Activated CD4-positive, alpha-beta memory T cell treated with anti-CD3 and anti-CD28 coated beads for 36 hours (primary cell): ENCODE measurements at regions not wholly inside any gene's neighbourhood (a gene's known extent, or its start where the extent isn't known, plus 50 kb on each side); places are given as distances from the start of the nearest gene placed in this dataset.

ENCODE experiments used
- CTCF ChIA-PET: fragments of 350-600 bp; sonication (Branson Sonifier 250); formaldehyde crosslinking; loops from one replicate; lab custom pipeline; 2021; ENCODE audit warnings: antibody characterized with exemption, inconsistent platforms; lab: Charles Lee
- POLR2A ChIA-PET: fragments of 350-600 bp; sonication (Branson Sonifier 250); formaldehyde crosslinking; loops from one replicate; lab custom pipeline; 2021; ENCODE audit warnings: antibody characterized with exemption; lab: Charles Lee
- DNase-seq: peaks from one replicate; pipeline ENCODE4 v3.0.0-alpha.2; 2020
- H3K27ac Mint-ChIP-seq: one replicate; pipeline ENCODE4 v1.8.0; 2021; ENCODE audit warnings: mixed read lengths
- H3K27me3 Mint-ChIP-seq: one replicate; pipeline ENCODE4 v1.8.0; 2021; ENCODE audit warnings: mixed read lengths
- H3K36me3 Mint-ChIP-seq: one replicate; pipeline ENCODE4 v1.8.0; 2021; ENCODE audit warnings: mixed read lengths
- H3K4me1 Mint-ChIP-seq: one replicate; pipeline ENCODE4 v1.8.0; 2021; ENCODE audit warnings: low read depth, mixed read lengths
- H3K4me3 Mint-ChIP-seq: one replicate; pipeline ENCODE4 v1.8.0; 2021; ENCODE audit warnings: mild to moderate bottlenecking, mixed read lengths
- H3K9me3 Mint-ChIP-seq: one replicate; pipeline ENCODE4 v1.8.0; 2021; ENCODE audit warnings: mixed read lengths
- intact Hi-C: fragments of 100-400 bp; cut with micrococcal nuclease; formaldehyde crosslinking; loops from one replicate; pipeline ENCODE4 v1.15.1; 2023

DNA sequence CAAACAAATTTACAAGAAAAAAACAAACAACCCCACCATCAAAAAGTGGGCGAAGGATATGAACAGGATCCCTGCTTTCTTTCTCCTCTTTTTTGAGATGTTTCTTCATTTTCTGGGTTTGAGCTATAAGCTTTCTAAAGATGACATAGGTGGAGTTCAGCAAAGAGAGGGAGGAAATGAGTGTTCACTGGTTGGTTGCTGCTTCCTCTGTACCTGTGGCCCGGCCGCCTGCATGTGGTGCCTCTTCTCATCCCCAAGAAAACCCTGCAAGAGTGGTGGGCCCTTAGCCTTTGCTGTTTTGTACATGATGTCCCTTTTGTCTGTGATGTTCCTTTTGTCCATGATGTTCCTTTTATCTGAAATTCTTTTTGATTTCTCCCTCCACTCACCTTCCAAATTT, 178.4 kb upstream of the SERP2 start:
- Mint-ChIP-seq H3K4me1 (peaks cover 44% of the 10 kb centered on the region), H3K9me3 (no peaks in the 10 kb centered on the region), H3K36me3 (no peaks in the 10 kb centered on the region), H3K27me3 (peaks cover 21% of the 10 kb centered on the region), H3K4me3 (no peak overlapping the region), H3K27ac (no peak overlapping the region)
- ChIA-PET CTCF (no interaction called here), POLR2A (no interaction called here)
- intact Hi-C loops = loop anchor here (5.0 kb wide), 1 partner anchor 47 kb away; no protein-coding TSS in a partner anchor
- peak; percentile 21 for DNase-seq

DNA sequence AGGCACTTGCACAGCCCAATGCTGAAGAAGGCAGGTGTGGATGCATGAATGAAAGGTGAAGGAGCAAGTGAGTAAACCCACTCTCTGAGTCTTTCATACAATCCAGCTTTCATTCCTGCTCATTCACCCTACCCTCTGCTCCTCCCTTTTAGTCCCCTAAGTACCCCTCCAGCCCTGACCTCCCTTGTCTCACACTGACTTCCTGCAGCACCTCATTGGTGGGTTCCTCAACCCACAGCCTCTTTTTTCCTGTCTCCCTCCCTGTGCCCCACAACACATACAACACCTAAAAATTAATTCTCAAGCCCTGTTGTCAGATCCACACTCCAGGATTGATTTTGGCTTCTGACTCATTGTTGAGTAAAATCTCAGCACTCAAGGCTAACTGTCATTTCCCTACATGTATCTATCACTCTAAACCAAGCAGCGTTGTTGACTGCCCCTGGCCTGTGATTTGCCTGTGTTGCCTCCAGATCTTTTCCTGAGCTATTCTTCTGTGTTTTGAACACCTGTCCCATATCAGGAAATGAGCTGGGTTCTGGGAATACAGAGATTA, 177.3 kb upstream of the SERP2 start:
- CTCF ChIA-PET = no interaction called here
- H3K27ac Mint-ChIP-seq = no peak overlapping the region
- H3K9me3 Mint-ChIP-seq = no peaks in the 10 kb centered on the region
- no peaks in the 10 kb centered on the region for H3K36me3 Mint-ChIP-seq
- intact Hi-C loops = loop anchor here (1.0 to 5.0 kb wide), 2 partner anchors 46 to 117 kb away; no protein-coding TSS in a partner anchor
- peak; percentile 31 for DNase-seq
- peaks cover 22% of the 10 kb centered on the region for H3K27me3 Mint-ChIP-seq
- H3K4me3 Mint-ChIP-seq = no peak overlapping the region
- POLR2A ChIA-PET = no interaction called here
- H3K4me1 Mint-ChIP-seq = peaks cover 44% of the 10 kb centered on the region

DNA sequence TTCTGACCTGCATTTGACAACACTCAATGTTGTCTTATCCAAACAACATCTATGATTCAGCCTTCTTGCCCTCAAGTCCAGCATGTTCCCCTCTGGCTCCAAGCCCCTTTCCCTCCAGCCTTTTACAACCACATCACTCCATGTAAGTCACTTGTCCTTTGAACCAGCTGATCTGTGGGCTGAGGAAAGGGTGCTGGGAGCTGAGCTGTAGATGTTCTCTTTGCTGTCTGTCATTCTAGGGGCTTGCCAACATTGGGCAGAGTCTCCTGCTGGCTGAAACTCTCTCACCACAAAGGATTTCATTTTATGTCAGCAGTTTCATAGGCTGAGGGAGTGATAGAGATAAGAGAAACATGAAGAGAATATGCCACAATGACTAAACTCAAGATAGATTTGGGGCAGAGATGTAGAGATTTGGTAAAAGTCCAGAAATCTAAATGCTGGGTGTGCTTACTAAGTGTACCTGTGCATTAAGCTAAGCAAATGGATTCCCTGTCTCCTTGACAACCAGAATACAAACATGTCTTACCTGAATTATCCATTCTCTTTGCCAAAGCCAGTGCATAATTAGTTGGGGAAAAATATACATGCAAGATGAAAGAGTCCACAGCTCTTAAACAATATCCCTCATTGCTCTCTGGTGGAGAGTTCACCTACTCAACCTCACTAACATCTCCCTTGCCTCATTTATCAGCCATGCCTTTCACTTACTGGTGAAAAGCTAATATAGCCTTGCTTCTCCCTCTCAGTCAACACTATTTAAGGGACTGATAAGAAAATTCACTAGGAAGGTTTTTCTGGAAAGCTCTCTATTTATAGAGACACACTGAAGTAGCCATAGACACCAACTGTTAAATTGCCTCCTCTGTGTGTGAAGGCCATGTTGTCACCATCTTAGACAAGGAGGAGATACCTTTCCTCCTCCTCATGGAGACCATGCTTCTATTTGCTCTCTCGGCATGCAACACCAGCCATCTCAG, 175.5 kb upstream of the SERP2 start:
- DNase-seq = peak; percentile 60
- H3K4me3 Mint-ChIP-seq = no peak overlapping the region
- ChIA-PET CTCF (interaction anchor here (1.0 kb wide), 1 partner anchor 36 kb away, joined by 3 read pairs; no protein-coding TSS in a partner anchor), POLR2A (interaction anchor here (0.9 to 1.3 kb wide), 2 partner anchors 56 to 61 kb away, joined by 3 read pairs; no protein-coding TSS in a partner anchor)
- H3K4me1 Mint-ChIP-seq = peaks cover 34% of the 10 kb centered on the region
- intact Hi-C loops = loop anchor here (1.0 to 5.0 kb wide), 3 partner anchors 44 to 237 kb away; no protein-coding TSS in a partner anchor
- H3K27me3 Mint-ChIP-seq = peaks cover 16% of the 10 kb centered on the region
- H3K36me3 Mint-ChIP-seq = no peaks in the 10 kb centered on the region
- no peaks in the 10 kb centered on the region for H3K9me3 Mint-ChIP-seq
- no peak overlapping the region for H3K27ac Mint-ChIP-seq

DNA sequence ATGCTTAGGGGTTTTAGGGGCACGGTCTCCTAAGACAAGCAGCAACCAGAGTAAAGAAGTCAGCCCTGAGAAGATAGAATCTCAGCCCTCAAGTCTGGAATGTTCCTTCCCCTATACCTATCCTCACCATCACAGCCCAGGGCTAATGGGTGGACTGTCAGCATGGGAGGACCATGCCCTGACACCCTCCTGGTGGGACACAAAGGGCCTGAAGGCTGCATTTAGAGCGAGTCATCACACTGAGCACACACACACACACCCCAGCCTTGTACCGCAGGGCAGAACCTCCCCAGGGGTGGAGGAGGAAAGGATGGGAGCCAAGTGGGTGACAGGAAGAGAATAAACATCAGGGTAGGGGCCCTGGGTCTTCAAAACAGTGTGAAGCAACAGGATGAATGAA, 174.8 kb upstream of the SERP2 start:
- Mint-ChIP-seq H3K4me1 (peaks cover 34% of the 10 kb centered on the region), H3K4me3 (no peak overlapping the region), H3K27me3 (peaks cover 16% of the 10 kb centered on the region), H3K36me3 (no peaks in the 10 kb centered on the region), H3K9me3 (no peaks in the 10 kb centered on the region), H3K27ac (no peak overlapping the region)
- POLR2A ChIA-PET = no interaction called here
- CTCF ChIA-PET = no interaction called here
- no peak for DNase-seq
- intact Hi-C loops = loop anchor here (1.0 to 5.0 kb wide), 3 partner anchors 43 to 236 kb away; no protein-coding TSS in a partner anchor

DNA sequence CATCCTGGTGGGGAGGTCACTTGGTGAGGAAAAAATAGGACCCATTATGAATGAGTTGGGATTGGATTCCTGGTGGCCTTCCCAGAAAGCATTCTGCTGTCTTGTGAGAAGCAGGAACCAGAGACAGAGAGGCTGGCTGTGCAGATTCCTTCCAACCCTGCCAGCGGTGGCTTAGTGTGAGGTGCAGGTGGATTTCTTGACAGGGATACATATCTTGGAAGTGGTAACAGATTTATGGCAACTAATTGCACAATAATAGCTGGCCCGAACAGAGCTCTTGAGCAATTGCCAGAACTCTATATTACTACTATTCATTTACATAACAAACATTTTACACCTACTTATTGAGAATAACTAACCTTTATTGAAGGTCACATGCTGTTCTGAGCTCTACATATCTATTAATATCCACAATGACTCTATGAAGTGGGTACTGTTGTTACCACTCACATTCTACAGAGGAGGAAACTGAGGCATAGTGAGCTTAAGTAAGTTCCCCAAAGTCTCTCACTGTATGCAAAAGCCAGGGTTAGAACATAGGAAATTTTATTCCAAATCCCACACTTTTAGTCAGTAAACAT, 173.9 kb upstream of the SERP2 start:
- POLR2A ChIA-PET = no interaction called here
- no peaks in the 10 kb centered on the region for H3K9me3 Mint-ChIP-seq
- CTCF ChIA-PET = interaction anchor here (0.8 kb wide), 1 partner anchor 8 kb away, joined by 3 read pairs; no protein-coding TSS in a partner anchor
- H3K27me3 Mint-ChIP-seq = peaks cover 17% of the 10 kb centered on the region
- DNase-seq = no peak
- peaks cover 34% of the 10 kb centered on the region for H3K4me1 Mint-ChIP-seq
- H3K36me3 Mint-ChIP-seq = no peaks in the 10 kb centered on the region
- no peak overlapping the region for H3K27ac Mint-ChIP-seq
- intact Hi-C loops = loop anchor here (5.0 kb wide), 1 partner anchor 43 kb away; no protein-coding TSS in a partner anchor
- no peak overlapping the region for H3K4me3 Mint-ChIP-seq

DNA sequence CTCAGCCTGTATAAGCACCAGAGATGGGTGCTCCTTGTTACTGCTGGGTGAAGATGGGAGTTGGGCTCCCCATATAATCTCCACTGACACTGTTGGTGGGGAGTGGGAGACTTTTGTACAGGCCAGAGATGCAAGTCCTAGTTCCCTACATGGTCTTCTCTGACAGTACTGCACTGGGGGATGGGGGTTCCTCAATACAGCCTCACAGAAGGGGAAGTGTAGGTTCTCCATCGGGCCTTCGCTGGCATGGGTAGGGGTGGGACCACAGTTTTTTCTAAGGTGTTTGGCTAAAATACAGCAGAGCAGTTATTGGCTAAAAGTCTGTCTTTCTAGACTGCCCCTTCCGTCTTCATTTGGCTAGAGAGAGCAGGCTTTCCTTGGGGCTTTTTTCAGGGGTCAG, 167.2 kb upstream of the SERP2 start:
- CTCF ChIA-PET = no interaction called here
- peaks cover 7% of the 10 kb centered on the region for H3K9me3 Mint-ChIP-seq
- POLR2A ChIA-PET = no interaction called here
- H3K27me3 Mint-ChIP-seq = peaks cover 23% of the 10 kb centered on the region
- DNase-seq = no peak
- no peak overlapping the region for H3K4me3 Mint-ChIP-seq
- no peaks in the 10 kb centered on the region for H3K4me1 Mint-ChIP-seq
- no peak overlapping the region for H3K27ac Mint-ChIP-seq
- H3K36me3 Mint-ChIP-seq = peaks cover 3% of the 10 kb centered on the region
- intact Hi-C loops = no loop called here

DNA sequence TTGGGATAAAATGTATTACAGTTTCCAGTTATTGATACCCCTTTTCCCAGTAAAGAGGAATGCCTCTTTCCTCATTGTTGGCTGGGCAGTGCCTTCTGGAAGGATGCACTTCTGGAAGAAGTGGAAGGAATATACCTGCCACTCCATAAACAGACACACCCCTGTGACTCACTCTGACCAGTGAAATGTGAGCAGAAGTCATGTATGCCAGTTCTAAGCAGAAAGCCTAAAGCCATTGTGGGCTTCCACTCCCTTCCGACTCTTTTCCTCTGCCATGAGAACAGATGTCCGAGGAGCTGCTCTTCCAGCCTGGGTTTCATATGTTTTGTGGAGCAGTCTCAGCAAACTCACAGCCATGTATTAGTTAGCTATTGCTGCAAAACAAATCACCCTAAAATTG, 166.1 kb upstream of the SERP2 start:
- H3K4me1 Mint-ChIP-seq = no peaks in the 10 kb centered on the region
- ChIA-PET POLR2A (no interaction called here), CTCF (interaction anchor here (0.6 kb wide), 1 partner anchor 188 kb away, joined by 4 read pairs; no protein-coding TSS in a partner anchor)
- DNase-seq = no peak
- H3K36me3 Mint-ChIP-seq = peaks cover 3% of the 10 kb centered on the region
- H3K27ac Mint-ChIP-seq = no peak overlapping the region
- no peak overlapping the region for H3K4me3 Mint-ChIP-seq
- peaks cover 7% of the 10 kb centered on the region for H3K9me3 Mint-ChIP-seq
- peaks cover 23% of the 10 kb centered on the region for H3K27me3 Mint-ChIP-seq
- intact Hi-C loops = no loop called here

DNA sequence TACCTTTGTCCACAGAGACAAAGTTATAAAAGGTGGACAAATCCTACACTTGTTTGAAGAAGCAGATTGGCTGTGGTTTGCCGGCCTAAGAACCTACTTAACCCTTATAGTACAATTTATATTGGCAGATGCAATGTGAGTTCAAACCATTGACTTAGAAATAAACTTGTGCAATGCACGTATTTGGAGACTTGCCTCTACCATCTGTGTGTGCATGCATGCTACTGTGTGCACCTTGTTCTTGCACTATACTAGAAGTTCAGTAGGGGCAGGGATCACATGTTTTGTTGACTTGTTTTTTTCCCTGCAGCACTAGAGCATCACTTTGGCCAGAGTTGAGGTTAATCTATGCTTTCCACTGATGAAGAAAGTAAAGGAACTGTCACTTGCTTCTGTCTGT, 163.1 kb upstream of the SERP2 start:
- H3K27ac Mint-ChIP-seq = no peak overlapping the region
- CTCF ChIA-PET = no interaction called here
- H3K36me3 Mint-ChIP-seq = peaks cover 3% of the 10 kb centered on the region
- H3K4me1 Mint-ChIP-seq = no peaks in the 10 kb centered on the region
- H3K9me3 Mint-ChIP-seq = peaks cover 7% of the 10 kb centered on the region
- peaks cover 29% of the 10 kb centered on the region for H3K27me3 Mint-ChIP-seq
- no peak overlapping the region for H3K4me3 Mint-ChIP-seq
- intact Hi-C loops = no loop called here
- POLR2A ChIA-PET = no interaction called here
- no peak for DNase-seq

DNA sequence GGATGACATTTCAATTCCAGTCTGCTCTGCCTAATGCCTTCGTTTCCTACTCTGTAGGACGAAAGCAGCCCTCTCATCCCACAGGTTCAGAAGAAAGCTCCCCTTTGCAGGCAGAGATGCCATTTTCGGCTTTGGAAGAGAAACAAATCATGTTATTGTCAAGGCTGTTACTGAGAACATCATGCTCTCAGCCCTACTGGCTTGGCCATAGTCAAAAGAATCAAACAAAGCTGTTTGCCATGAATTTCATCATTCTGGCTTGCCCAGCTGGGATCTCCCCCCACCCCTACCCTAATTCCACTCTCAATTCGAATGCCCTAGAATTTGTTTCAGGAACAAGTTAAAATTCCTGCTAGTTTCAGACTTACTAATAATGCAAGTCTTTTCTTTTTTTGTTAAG, 162.3 kb upstream of the SERP2 start:
- intact Hi-C loops = no loop called here
- Mint-ChIP-seq H3K9me3 (peaks cover 4% of the 10 kb centered on the region), H3K36me3 (no peaks in the 10 kb centered on the region), H3K4me1 (no peaks in the 10 kb centered on the region), H3K27me3 (peaks cover 31% of the 10 kb centered on the region), H3K27ac (no peak overlapping the region), H3K4me3 (no peak overlapping the region)
- POLR2A ChIA-PET = no interaction called here
- CTCF ChIA-PET = no interaction called here
- DNase-seq = no peak

DNA sequence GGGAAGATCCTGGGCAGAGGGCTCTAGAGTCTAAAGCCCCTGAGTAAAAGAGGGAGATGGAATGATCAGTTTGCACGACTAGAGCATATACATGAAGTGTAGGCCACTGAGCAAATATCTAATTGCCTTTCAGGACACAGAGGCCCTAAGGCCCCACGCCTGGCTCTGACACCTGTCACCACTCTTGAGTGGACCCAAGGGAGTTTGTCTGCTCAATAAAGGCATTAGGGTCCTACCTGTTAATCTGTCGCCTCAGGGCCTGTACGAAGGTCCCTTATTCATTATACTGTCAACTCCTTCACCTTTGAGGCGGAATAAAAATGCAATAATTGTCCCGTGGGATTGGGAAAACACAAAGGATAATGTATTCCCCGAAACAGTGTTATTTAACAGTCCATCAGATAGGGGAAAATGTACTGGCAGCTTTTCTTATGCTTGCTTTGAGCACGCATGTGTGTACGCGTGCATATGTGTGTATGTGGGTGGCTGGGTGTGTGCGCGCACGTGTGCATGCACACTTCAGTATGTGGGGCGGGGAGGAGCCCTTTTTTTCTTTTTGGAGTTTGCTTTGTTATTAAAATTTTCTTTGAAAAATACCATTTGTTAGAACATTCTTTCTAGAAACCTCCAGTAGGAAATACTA, 161.8 kb upstream of the SERP2 start:
- H3K4me1 Mint-ChIP-seq = no peaks in the 10 kb centered on the region
- CTCF ChIA-PET = no interaction called here

DNA sequence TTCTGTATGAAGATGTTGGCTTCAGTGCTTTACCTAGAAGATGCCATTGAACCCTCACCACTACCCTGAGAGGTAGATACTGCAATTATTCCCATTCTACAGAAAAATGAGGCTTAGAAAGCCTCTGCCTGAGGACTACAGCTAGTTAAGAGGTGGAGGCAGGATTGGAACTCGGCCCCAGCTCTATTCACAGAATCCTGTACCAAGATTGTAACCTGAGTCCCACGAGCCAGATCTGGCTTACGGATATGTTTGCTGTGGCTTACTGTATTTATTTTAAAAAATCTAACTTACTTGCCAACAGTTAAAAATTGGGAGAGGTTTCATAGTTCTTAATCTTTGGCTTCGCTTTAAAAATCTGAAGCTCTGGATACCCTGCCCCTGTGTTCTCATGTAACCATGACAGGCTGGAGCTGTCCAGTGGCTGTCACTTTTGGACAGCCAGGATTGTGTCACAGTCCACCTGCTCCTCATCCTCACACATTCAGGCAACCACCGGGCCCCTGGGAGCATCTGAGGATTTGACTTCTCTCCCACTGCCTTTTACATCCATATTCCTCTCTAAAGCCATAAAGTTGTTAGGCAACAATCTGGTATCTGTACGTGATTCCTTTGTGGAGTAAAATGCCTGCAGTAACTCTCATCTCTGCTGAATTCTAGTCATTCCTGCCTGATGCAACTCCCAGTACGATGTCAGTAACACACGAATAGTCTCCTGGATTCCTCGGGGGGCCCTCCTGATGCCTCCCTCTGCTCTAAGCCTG, 160.8 kb upstream of the SERP2 start:
- no peaks in the 10 kb centered on the region for H3K4me1 Mint-ChIP-seq

More for the DNA sequence above, 161.8 kb upstream of the SERP2 start:
- no peak for DNase-seq
- H3K27me3 Mint-ChIP-seq = peaks cover 28% of the 10 kb centered on the region
- H3K4me3 Mint-ChIP-seq = no peak overlapping the region
- H3K27ac Mint-ChIP-seq = no peak overlapping the region
- peaks cover 4% of the 10 kb centered on the region for H3K9me3 Mint-ChIP-seq
- intact Hi-C loops = no loop called here
- POLR2A ChIA-PET = no interaction called here
- H3K36me3 Mint-ChIP-seq = no peaks in the 10 kb centered on the region

More for the DNA sequence above, 160.8 kb upstream of the SERP2 start:
- peaks cover 1% of the 10 kb centered on the region for H3K9me3 Mint-ChIP-seq
- CTCF ChIA-PET = no interaction called here
- H3K36me3 Mint-ChIP-seq = no peaks in the 10 kb centered on the region
- H3K27me3 Mint-ChIP-seq = peaks cover 27% of the 10 kb centered on the region
- H3K27ac Mint-ChIP-seq = no peak overlapping the region
- POLR2A ChIA-PET = no interaction called here
- H3K4me3 Mint-ChIP-seq = no peak overlapping the region
- no peak for DNase-seq
- intact Hi-C loops = no loop called here
